Testis (tissue), 2 donors: ENCODE measurements at regions not wholly inside any gene's neighbourhood (a gene's known extent, or its start where the extent isn't known, plus 50 kb on each side); places are given as distances from the start of the nearest gene placed in this dataset.

Experiments
- CTCF ChIP-seq, 3 experiments: fragments of 450-650 bp in 2 of 3; fragments of 200-600 bp in 1 of 3; sonication (generic) in 1 of 3; IDR thresholded peaks; one replicate each; pipeline ENCODE4 v1.5.1; 2016 to 2019; ENCODE audit warnings: antibody characterized with exemption in 3 of 3, mild to moderate bottlenecking in 2 of 3, moderate library complexity in 1 of 3
- POLR2A ChIP-seq: fragments of 450-650 bp; IDR thresholded peaks from one replicate; pipeline ENCODE4 v1.6.1; 2017; ENCODE audit warnings: antibody characterized with exemption, mild to moderate bottlenecking, moderate library complexity

GRCh38 chr18:52200406-52200805 lies 139.6 kb upstream of the DCC start:
- TF ChIP-seq POLR2A (no peak), CTCF (IDR thresholded peaks at IDR 0.05) (no peak)
